Activated CD8-positive, alpha-beta memory T cell treated with anti-CD3 and anti-CD28 coated beads, Interleukin-2, amount 50 U/mL, for 48 hours (primary cell): ENCODE measurements at regions not wholly inside any gene's neighbourhood (a gene's known extent, or its start where the extent isn't known, plus 50 kb on each side); places are given as distances from the start of the nearest gene placed in this dataset.

Source experiments
- DNase-seq: peaks from one replicate; pipeline ENCODE4 v3.0.0-alpha.2; 2020

DNA sequence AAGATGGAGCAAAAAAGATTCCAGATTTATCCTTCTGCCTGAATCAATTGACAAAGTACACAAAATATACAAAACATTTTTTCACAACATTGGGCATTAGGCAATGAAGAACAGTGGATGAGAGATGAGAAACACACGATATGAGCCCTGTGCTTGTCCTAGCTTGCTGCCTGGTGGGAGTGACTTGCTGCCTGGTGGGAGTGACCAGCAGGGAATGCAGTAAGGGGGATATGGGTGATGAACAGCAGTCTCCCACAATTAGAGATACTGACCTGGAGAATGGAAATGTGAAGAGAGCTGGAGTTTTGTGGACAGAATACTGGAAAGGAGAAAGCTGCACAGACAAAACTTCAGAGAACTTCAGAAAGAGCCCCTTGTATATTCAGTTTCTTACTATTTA lies 629.4 kb upstream of the FRG1 start:
- no peak for DNase-seq

DNA sequence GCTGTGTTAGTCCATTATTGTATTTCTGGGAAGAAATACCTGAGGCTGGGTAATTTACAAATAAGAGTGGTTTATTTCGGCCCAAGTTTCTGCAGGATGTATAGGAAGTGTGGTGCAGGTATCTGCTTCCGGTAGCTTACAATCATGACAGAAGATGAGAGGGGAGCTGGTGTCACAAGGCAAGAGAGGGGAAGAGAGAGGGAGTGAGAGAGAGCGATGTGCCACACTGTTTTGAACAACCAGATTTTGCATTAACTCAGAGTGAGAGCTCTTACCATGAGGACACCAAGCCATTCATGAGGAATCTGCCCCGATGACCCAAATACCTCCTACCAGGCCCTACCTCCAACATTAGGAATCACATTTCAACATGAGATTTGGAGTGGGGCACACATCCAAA lies 627.6 kb upstream of the FRG1 start:
- no peak for DNase-seq

DNA sequence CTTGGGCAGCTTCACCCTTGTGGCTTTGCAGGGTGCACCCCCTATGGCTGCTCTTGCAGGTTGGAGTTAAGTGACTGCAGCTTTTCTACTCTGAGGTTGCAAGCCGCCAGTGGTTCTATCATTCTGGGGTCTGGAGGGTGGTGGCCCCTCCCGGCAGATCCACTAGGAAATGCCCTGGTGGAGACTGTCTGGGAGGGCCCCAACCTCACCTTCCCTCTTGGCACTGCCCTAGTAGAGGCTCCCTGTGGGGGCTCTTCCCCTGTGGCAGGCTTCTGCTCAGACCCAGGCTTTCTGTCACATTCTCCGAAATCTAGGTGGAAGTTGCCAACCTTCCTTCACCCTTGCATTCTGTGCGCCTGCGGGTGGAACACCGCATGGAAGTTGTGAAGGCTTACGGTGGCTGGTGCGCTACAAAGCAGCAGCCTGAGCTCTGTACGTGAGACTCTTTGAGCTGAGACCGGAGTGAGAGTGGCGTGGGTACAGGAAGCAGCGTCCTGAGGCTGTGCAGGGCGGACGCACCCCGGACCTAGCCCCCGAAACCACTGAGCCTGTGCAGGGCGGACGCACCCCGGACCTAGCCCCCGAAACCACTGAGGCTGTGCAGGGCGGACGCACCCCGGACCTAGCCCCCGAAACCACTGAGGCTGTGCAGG lies 626.7 kb upstream of the FRG1 start:
- DNase-seq: no peak

DNA sequence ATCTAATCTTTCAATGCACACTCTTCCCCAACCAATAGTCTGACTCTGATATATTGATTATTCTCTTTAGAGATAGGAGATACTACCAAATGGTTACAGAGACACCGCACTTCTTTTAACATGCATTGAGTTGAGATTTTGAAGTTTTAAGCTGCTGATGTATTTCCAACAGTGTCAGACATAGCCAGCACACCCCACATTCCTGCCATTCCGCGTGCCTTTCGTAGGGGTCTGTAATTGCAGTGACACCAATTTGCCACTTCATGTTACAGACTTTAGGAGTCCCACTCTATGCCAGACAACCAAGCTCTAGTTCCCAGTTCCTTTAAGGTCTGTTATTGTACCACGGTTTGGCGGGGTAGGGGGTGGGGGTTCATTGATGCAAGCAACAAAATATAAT lies 618.2 kb upstream of the FRG1 start:
- DNase-seq: no peak

DNA sequence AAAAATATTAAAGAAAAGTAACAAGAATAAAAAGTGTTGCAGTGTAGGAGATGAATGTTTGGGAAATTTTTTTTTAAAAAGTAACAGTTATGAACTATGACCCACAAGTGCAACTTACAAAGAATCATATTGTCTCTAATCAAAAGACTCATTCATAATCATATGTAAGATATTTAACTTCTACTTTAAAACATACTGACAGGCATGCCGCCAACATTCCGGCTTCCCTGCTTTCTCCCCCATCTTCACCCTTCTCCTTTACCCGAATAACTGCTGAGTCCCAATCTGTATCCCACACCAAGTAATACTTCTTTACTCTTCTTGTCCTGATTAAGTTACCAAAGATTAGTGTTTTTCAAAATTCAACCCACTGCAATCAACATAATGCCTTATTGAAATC lies 598.8 kb upstream of the FRG1 start:
- DNase-seq: no peak

DNA sequence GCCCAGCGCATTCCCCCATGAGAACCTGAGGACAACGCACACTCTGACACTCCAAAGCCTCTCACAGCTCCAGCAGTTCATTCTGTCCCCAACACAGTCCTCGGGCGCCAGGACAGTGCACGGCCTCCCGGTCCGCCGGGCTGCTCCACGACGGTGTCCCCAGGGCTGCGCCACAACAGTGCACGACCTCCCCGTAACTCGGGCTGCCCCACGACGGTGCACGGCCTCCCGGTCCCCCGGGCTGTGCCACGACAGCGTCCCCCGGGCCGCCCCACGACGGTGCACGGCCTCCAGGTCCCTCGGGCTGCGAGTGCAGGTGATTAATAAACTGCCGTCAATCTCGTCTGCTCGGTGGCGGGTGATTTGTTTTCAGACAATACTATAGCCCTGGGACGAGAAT lies 585.1 kb upstream of the FRG1 start:
- no peak for DNase-seq

DNA sequence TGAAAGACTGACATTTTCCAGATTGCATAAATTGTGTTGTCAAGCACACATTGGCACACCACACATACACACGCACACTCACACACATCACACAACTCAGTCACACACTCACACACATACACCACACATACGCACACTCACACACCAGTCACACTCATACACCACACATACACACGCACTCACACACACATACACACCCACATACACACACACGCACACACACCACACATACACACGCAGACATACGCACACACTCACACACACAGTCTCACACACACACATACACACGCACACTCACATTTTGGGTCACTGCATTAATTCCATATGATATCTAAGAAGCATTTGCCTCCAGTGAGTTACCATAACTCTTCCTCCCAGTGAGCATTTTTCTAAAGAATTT lies 578.3 kb upstream of the FRG1 start:
- DNase-seq: no peak

DNA sequence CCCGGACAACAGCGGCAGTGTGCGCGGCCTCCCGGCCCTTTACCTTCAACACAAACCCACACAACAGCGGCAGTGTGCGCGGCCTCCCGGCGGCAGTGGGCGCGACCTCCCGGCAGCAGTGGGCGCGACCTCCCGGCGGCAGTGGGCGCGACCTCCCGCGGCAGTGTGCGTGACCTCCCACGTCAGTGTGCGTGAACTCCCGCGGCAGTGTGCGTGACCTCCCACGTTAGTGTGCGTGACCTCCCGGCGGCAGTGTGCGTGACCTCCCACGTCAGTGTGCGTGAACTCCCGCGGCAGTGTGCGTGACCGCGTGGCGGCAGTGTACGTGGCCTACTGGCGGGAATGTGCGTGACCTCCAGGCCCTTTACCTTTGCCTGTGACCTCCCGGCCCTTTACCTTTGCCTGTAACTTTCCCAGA lies 576.6 kb upstream of the FRG1 start:
- no peak for DNase-seq

DNA sequence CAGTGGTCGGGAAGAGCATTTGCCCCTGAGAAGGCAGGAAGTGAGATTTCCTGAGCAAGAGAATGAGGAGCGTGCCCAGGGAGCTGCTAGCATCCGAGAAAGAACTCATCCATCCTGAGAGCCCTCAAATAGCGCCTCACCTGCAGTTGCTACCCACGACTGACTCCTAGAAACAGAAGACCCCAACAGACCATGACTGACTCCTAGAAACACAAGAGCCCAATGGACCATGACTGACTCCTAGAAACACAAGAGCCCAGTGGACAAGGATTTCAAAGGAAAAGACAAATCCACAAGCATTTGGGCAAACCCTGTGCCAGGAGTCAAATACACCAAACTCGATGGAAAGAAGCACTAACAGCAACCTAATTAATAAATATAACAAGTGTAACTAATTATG lies 575.2 kb upstream of the FRG1 start:
- no peak for DNase-seq

DNA sequence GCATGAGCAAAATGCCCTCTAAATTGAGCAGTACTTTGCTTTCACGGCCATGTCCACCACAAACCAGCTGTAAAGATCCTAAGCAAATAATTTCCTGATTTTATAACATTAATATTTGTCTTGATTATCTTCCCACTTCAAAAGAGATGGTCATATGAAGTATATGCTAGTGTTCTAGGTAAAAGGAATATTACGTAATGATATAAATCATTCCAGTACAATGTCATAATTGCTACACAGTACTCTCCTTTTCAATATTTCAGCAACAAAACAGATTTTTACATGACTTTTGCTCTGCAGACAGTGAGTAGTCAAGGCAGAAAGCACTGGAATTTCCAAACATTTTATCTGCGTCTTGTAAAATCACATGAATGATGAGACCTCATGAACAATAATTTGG lies 572.8 kb upstream of the FRG1 start:
- DNase-seq: no peak

DNA sequence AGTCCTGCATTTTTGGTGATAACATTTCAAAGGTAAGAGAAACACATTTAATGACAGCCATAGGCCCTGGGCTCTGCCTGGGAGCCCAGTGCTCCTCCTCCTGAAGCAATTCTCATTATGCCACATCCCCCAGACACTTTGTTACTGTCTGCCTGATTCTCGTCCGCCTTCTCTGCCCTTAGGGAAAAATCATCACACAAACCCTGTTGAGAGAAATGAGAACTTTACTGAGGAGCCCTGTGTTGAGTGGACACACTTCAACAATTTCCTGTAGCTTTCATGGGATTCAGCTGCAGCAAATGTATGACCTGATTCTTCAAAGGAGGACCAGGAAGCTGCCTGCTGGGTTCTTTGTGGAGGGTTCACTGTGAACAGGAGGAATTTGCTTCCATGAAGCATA lies 566.5 kb upstream of the FRG1 start:
- no peak for DNase-seq

DNA sequence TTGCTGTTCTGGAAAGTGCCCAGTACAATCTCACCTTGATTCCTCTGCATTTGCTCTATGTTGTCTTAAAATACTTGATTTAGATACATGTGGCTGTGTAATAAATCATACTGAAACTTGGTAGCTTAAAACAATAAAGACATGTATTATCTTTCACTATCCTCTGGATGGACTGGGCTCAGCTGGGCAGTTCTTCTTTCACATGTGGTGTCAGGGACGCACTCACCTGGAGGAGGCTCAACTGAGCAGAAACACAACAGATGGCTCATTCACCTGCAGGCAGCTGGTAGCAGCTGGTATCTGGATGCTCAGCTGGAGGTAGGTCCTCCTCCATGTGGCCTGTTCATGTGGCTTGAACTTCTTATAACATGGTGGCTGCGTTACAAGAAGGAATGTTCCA lies 563.8 kb upstream of the FRG1 start:
- DNase-seq: no peak

DNA sequence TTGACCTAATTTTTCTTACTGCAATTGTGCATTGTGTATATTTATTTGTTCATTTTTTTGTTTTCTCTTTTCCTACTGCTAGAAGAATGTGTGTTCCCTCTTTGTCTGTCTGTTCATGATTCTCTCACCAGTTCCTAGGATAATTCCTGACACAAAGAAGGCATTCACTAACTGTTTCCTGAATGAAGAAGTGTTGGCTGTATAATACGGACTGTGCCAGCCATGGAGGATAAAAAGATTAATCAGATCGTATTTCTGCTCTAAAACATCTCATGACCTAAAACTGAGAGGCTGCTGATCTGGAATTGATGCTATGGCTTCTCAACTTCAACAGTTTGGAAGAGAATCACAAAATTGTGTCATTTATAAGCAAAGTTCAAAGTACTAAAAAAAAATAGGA lies 563.1 kb upstream of the FRG1 start:
- DNase-seq: no peak

DNA sequence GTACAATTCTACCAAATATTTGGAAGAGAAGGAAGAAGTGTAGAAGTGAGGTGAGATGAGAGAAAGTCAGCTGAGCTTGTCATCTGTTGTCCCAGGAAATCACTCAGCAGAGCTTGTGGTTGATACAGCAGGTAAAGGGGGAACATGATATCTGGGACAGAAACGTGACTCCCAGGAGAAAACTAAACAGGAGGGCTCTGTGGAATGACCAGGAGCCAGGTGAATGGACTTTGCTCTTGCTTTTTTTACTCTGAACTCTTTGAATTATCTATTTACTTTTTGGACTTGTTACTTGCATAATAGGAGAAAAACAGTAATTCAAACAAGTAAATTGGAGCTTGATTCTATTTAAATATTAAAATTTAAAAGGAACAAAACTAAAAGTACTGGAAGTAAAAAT lies 555.6 kb upstream of the FRG1 start:
- DNase-seq: no peak

DNA sequence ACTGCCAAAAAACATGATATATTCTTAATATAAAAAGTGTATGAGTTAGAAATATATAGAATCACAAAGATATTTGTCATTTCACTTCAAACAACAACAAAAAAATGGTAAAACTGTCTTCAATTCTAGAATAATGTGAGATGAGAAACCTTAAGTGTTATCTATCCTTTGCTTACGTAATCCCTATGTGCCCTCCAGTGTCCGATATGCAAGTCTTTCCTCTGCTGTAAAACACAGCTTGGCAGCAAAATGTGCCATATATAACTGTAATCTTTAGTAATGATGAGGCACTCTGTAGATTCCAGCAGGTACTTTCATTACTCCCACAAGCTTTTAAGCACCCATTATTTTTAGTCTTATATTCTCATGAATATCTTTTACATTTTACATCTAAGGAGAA lies 555.1 kb upstream of the FRG1 start:
- DNase-seq: no peak

DNA sequence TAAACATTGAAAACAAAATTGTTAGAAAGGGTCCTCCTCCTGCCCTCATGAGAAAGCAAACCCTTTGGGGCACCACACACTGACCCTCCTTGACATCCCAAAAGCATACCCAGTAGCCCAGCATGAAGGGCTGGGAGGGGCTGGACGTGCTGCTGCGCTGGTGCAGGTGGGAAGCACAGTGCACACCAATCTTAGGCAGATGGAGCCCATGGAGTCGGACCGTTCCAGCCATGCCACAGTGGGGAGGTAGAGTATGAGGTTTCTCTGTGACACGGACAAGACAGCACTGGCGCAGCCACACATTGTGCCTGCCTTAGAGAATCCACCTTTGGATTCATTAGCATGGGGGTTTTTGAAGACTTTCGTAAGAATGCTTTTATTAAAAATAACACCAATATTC lies 544.2 kb upstream of the FRG1 start:
- no peak for DNase-seq

DNA sequence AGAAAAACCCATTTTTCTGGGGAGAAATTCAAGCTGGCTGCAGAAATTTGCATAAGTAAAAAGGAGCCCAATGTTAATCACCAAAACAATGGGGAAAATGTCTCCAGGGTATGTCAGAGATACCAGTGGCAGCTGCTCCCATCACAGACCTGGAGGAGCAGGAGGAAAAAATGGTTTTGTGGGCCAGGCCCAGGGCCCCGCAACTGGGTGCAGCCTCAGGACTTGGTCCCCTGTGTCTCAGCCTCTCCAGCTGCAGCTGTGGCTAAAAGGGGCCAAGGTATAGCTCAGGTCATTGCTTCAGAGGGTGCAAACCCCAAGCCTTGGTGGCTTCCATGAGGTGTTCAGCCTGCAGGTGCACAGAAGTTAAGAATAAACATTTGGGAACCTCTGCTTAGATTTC lies 536.4 kb upstream of the FRG1 start:
- no peak for DNase-seq

DNA sequence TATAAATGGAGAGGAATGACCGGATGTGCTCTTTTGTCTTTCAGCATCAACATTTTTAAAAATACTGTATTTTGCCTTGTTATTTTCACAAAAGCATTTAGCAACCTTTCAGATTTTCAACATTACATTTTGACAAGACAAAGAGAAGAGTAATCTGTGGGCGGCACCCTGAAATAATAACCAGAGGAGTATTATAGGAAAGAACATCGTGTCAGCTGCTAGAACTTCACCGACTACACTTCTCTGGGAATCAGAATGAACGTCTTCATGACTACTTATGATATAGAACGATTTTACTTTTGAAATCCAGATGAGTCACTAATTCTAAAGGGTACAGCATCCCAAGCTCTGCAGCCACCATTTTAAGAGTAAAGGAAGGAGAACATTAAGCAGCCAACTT lies 531.5 kb upstream of the FRG1 start:
- DNase-seq: no peak

DNA sequence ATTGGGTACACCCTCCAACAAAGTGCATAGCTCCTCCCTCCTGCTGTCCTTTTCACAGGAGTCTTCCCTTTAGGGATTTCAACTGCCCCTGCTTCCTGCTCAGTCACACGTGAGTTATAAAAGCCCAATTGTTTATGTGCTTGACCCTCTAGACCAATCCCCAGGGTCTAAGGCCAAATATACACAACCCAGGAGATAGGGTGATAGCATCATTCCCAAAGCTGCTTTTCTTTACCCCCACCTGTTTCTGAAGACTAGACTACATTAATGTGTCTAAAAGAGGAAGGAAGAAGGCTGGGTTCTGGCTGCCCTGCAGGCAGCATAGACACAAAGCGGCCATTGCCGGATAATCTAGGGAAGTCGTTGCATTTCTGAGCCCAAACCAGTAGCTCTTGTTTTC lies 526.7 kb upstream of the FRG1 start:
- no peak for DNase-seq

DNA sequence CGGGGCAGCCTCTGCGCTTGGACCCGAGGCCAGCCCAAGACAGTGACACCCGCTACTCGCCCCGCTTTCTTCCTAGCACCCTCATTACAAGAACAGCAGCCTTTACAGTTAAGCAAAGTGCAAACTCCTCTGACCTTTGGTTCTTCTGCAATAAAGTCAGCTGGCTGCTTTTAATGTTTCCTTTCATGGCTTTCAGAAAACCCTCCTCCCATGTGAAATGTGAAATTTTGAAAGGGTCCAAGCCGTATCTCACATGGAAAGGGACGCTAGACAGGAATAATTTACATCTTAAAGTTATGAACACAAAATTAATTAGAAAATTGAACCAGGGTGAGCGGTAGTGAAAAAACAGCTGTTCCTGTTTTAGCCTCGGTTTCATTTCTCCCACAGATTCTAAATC lies 520.1 kb upstream of the FRG1 start:
- no peak for DNase-seq

DNA sequence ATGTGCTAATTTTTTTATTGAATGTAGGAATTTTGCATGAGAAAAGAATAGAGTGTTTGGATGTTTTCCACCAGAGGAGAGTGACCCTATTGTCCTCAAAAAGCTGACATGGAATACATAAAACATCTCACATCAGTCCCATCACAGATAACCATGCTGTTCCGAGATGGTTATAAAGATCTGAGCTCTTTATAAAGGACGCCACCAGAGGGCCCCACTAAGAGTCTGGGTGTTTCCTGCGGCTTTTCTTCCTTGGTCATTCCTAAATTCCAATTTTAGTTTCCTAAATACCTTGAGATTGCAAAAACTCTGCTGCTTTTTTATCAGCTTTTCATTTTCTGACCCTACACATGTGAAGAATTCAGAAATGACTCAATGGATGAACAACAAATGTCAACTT lies 504.5 kb upstream of the FRG1 start:
- DNase-seq: no peak

DNA sequence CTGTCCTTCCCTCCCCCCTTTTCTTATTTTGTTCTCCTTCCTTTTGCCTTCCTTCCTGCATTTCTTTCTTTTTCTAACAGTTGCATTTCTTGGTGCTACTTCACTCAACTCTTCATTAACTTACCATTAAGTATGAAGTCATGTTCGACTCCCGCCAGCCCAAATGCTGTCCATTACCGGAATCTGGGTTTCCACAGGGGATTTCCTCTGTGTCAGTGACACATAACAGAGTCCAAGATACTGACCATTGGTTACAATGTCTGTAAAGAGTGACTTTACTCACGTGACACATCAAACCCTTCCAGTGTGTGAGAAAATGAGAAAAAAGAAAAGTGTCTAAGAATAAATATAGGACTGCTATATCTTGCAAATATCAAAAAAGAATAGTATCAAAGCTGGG lies 500.0 kb upstream of the FRG1 start:
- DNase-seq: no peak

DNA sequence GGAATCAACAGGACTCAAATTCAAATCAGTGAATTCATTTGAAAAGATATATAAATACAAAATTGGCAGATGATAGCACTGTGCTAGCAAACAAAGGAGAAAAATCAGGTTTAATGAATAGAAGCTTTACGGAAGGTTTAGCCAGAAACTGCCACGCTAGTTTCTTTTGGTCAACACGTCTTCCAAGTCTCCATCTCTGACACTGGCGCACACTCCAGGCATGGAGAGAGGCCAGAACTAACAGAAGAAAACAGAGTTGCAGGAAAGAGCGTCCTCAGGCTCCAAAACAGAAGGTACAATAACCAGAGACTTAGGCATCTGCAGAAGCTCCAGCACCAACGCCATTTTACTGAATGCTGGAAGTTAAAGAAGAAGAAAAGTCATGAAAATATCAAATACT lies 497.3 kb upstream of the FRG1 start:
- no peak for DNase-seq

DNA sequence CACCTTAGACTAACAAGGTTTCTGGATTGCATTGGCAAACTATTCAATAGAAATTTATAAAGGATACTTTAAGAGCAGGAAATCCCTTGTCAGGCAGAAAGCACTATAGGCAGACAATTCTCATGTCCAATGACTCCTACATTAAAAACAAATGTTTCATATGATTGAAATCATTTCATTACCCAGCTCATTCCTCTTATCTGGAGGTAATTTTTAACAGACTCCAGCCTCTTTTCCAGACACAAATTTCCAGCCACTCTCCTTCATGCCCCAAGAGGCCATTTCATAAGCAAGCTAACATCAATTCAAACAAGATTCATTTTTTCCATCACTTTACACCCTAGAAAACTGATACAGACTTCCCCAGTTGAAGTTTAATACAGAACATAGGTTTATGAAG lies 495.1 kb upstream of the FRG1 start:
- DNase-seq: no peak

DNA sequence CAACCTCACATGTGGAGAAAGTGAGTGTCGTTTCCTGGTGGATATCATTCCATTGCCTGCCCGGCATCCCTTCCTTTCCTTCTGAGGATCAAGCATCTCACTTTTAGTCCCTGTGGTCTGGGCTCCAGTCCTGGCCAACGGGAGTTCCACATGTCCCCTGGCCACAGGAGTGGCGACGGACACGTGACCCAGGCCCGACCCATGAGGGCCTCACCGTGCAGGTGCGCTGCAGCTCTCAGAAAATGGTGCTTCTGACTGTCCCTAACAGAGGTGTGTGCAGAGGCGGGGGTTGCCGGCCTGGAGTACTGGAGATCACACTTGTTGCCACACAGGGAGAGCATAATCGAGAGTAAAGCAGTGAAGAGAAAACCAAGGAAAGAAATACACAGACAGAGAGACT lies 476.9 kb upstream of the FRG1 start:
- no peak for DNase-seq

DNA sequence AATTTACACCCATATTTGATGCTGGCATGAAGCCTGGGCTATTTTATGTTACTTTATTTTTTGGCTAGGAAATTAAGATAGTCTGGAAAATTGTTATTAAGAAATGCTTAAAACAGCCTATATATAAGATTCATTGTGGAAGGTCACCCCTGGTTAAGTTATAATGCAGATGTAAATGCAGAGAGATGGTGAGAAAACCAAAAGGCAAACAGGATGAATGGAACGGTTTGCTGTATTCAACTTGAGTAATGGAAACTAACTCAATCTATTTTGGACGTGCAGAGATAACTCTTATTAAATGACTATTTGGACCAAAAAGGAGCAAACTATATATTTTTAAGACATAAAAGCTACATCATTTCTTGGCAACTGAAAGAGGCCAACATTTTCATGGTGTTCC lies 446.3 kb upstream of the FRG1 start:
- DNase-seq: no peak
